SK-N-SH treated with all-trans-retinoic acid at 6 μM for 48 hours (cell line): ENCODE measurements at regions not wholly inside any gene's neighbourhood (a gene's known extent, or its start where the extent isn't known, plus 50 kb on each side); places are given as distances from the start of the nearest gene placed in this dataset.

Experiments
- ATAC-seq: fragments of 200-7000 bp; cut with Tn5 transposase; 3 replicates; pipeline ENCODE4 v1.9.1; 2020; ENCODE audit warnings: mild to moderate bottlenecking, moderate library complexity
- CSDC2 ChIP-seq: fragments of 250-450 bp; sonication (Bioruptor Pico); IDR thresholded peaks from 2 replicates; pipeline ENCODE4 v1.5.0; 2020; ENCODE audit warnings: mild to moderate bottlenecking, moderate library complexity
- ESRRG ChIP-seq: fragments of 250-450 bp; sonication (Bioruptor Pico); IDR thresholded peaks from 2 replicates; pipeline ENCODE4 v1.6.1; 2021; ENCODE audit warnings: mild to moderate bottlenecking
- RARB ChIP-seq: fragments of 250-450 bp; sonication (Bioruptor Pico); IDR thresholded peaks from 2 replicates; pipeline ENCODE4 v1.8.0; 2021; ENCODE audit warnings: mild to moderate bottlenecking, moderate library complexity
- SNAI2 ChIP-seq: fragments of 250-450 bp; sonication (Bioruptor Pico); IDR thresholded peaks from 2 replicates; pipeline ENCODE4 v1.5.0; 2020; ENCODE audit warnings: mild to moderate bottlenecking, moderate library complexity
- TCF4 ChIP-seq: fragments of 250-450 bp; sonication (Bioruptor Pico); IDR thresholded peaks from 2 replicates; pipeline ENCODE4 v1.8.0; 2021; ENCODE audit warnings: mild to moderate bottlenecking, moderate library complexity, borderline replicate concordance
- TOX ChIP-seq: fragments of 250-450 bp; sonication (Bioruptor Pico); IDR thresholded peaks from 2 replicates; pipeline ENCODE4 v1.8.0; 2021; ENCODE audit warnings: mild to moderate bottlenecking, moderate library complexity, borderline replicate concordance
- ZFP30 ChIP-seq: fragments of 450-650 bp; formaldehyde crosslinking; IDR thresholded peaks from 2 replicates; pipeline ENCODE4 v1.5.0; 2022; ENCODE audit warnings: mild to moderate bottlenecking, moderate library complexity
- ZNF70 ChIP-seq: fragments of 450-650 bp; formaldehyde crosslinking; IDR thresholded peaks from 2 replicates; pipeline ENCODE4 v1.5.0; 2020; ENCODE audit warnings: mild to moderate bottlenecking, moderate library complexity
- TF ChIP-seq, protein P1 (sequence below): fragments of 250-450 bp; sonication (Bioruptor Pico); IDR thresholded peaks from 2 replicates; pipeline ENCODE4 v1.5.0; 2020; ENCODE audit warnings: mild to moderate bottlenecking, moderate library complexity
- TF ChIP-seq, protein P2 (sequence below): fragments of 250-450 bp; sonication (Bioruptor Pico); IDR thresholded peaks from 2 replicates; pipeline ENCODE4 v1.5.1; 2021; ENCODE audit warnings: mild to moderate bottlenecking, moderate library complexity
- TF ChIP-seq, protein P3 (sequence below): fragments of 250-450 bp; sonication (Bioruptor Pico); IDR thresholded peaks from 2 replicates; pipeline ENCODE4 v1.8.0; 2020; ENCODE audit warnings: mild to moderate bottlenecking, moderate library complexity, borderline replicate concordance
- TF ChIP-seq, protein P4 (sequence below): fragments of 250-450 bp; sonication (Bioruptor Pico); IDR thresholded peaks from 2 replicates; pipeline ENCODE4 v1.8.0; 2021; ENCODE audit warnings: low read depth, mild to moderate bottlenecking, moderate library complexity, borderline replicate concordance
- TF ChIP-seq, protein P5 (sequence below): fragments of 250-450 bp; sonication (Bioruptor Pico); IDR thresholded peaks from 2 replicates; pipeline ENCODE4 v1.5.1; 2020; ENCODE audit warnings: low read depth, mild to moderate bottlenecking, moderate library complexity

DNA sequence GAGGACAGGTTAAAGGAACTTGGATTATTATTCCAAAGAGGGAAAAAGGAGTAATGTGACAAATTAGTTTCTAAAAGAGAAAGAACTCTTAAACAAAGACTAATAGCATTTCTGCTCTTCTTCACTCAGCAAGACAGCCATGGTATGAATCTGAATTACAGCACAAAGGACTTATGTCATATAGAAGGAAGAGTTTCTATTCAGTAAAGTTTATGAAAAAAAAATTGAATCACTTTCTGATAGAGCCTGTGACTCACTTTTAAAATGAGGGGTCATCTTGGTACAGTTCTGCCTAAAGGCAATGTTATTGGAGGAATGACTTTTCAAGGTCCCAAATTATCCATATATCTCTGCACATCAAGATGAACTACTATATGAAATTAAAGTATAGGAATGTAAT lies 101.7 kb downstream of the DUSP6 start (continued):
- TF ChIP-seq, protein P1, sequence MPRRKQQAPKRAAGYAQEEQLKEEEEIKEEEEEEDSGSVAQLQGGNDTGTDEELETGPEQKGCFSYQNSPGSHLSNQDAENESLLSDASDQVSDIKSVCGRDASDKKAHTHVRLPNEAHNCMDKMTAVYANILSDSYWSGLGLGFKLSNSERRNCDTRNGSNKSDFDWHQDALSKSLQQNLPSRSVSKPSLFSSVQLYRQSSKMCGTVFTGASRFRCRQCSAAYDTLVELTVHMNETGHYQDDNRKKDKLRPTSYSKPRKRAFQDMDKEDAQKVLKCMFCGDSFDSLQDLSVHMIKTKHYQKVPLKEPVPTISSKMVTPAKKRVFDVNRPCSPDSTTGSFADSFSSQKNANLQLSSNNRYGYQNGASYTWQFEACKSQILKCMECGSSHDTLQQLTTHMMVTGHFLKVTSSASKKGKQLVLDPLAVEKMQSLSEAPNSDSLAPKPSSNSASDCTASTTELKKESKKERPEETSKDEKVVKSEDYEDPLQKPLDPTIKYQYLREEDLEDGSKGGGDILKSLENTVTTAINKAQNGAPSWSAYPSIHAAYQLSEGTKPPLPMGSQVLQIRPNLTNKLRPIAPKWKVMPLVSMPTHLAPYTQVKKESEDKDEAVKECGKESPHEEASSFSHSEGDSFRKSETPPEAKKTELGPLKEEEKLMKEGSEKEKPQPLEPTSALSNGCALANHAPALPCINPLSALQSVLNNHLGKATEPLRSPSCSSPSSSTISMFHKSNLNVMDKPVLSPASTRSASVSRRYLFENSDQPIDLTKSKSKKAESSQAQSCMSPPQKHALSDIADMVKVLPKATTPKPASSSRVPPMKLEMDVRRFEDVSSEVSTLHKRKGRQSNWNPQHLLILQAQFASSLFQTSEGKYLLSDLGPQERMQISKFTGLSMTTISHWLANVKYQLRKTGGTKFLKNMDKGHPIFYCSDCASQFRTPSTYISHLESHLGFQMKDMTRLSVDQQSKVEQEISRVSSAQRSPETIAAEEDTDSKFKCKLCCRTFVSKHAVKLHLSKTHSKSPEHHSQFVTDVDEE, result no peak
- TF ChIP-seq TOX (no peak), ZFP30 (CRISPR knock-in tag) (no peak), SNAI2 (CRISPR knock-in tag) (no peak)

DNA sequence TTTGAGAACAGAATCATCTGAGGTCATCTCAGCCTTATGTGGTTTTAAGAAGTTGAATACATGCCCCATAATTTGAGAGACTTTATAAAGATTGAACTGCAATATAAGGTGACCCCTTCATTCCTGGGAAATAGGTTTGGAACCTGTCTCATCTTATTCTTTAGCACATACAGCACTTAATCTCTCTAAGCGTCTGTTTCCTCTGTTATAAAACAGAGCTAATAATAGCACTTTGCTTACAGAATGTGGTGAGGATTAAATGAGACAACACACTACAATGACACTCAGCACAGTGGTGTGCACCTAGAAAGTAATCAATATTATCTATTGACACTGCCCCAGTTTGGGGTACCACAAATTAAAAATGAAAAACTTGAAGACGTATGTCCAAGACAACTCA lies 102.1 kb downstream of the DUSP6 start:
- ATAC-seq, result no peak
- TF ChIP-seq, protein P1, result no peak

DNA sequence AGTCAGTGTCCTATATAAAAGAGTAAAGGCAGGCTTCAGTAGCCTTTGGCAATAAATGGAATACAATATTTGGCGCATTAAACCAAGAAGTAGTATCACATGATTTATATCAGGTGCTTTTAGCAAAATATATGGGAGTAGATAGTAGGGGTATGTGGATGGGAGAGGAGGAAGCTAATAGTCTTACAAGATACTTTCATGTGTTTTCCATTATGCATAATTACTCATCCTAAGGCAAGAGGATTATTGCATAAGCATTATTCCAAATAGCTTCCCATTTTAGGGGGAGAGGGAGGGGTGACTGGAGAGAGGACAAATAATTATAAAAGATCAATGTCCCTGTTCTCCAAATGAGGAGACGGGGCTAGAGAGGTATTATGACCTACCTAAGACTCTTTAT lies 104.3 kb downstream of the DUSP6 start:
- ATAC-seq, result no peak
- TF ChIP-seq, protein P2, sequence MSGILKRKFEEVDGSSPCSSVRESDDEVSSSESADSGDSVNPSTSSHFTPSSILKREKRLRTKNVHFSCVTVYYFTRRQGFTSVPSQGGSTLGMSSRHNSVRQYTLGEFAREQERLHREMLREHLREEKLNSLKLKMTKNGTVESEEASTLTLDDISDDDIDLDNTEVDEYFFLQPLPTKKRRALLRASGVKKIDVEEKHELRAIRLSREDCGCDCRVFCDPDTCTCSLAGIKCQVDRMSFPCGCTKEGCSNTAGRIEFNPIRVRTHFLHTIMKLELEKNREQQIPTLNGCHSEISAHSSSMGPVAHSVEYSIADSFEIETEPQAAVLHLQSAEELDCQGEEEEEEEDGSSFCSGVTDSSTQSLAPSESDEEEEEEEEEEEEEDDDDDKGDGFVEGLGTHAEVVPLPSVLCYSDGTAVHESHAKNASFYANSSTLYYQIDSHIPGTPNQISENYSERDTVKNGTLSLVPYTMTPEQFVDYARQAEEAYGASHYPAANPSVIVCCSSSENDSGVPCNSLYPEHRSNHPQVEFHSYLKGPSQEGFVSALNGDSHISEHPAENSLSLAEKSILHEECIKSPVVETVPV (CRISPR knock-in tag), result no peak
- TF ChIP-seq RARB (no peak), ZNF70 (CRISPR knock-in tag) (no peak), TOX (no peak)
- TF ChIP-seq, protein P3, sequence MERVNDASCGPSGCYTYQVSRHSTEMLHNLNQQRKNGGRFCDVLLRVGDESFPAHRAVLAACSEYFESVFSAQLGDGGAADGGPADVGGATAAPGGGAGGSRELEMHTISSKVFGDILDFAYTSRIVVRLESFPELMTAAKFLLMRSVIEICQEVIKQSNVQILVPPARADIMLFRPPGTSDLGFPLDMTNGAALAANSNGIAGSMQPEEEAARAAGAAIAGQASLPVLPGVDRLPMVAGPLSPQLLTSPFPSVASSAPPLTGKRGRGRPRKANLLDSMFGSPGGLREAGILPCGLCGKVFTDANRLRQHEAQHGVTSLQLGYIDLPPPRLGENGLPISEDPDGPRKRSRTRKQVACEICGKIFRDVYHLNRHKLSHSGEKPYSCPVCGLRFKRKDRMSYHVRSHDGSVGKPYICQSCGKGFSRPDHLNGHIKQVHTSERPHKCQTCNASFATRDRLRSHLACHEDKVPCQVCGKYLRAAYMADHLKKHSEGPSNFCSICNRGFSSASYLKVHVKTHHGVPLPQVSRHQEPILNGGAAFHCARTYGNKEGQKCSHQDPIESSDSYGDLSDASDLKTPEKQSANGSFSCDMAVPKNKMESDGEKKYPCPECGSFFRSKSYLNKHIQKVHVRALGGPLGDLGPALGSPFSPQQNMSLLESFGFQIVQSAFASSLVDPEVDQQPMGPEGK, result no peak
- TF ChIP-seq, all 23 proteins: peak for 0

DNA sequence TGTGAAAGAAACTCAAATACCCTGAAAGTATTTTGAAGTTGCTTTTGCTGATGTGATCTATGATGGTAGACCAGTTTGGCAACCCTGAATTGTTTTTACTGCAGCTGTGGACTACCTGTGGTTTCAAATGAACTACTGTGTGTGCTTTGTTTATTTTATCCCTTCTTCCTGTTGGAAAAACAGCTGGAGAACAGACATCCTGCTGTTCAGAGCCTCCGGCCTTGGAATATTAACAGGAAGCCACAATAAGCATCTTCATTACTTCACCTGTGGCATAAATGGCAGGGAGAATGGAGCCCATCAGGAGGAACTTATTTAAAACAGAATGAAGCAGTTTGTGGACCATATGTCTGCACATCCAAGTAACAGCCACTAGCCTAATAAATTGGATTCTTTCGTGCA lies 104.8 kb downstream of the DUSP6 start:
- no peak for ATAC-seq

More for the DNA sequence above, 104.8 kb downstream of the DUSP6 start:
- no peak for TF ChIP-seq ESRRG (CRISPR knock-in tag)
- TF ChIP-seq, protein P3, result no peak
- peak; percentile 49; the same call in 1 of the 2 replicates for TF ChIP-seq TCF4 (CRISPR knock-in tag)
- TF ChIP-seq, protein P1, result no peak
- TF ChIP-seq, protein P4, sequence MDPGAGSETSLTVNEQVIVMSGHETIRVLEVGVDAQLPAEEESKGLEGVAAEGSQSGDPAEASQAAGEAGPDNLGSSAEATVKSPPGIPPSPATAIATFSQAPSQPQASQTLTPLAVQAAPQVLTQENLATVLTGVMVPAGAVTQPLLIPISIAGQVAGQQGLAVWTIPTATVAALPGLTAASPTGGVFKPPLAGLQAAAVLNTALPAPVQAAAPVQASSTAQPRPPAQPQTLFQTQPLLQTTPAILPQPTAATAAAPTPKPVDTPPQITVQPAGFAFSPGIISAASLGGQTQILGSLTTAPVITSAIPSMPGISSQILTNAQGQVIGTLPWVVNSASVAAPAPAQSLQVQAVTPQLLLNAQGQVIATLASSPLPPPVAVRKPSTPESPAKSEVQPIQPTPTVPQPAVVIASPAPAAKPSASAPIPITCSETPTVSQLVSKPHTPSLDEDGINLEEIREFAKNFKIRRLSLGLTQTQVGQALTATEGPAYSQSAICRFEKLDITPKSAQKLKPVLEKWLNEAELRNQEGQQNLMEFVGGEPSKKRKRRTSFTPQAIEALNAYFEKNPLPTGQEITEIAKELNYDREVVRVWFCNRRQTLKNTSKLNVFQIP, result no peak
- TF ChIP-seq, protein P5, sequence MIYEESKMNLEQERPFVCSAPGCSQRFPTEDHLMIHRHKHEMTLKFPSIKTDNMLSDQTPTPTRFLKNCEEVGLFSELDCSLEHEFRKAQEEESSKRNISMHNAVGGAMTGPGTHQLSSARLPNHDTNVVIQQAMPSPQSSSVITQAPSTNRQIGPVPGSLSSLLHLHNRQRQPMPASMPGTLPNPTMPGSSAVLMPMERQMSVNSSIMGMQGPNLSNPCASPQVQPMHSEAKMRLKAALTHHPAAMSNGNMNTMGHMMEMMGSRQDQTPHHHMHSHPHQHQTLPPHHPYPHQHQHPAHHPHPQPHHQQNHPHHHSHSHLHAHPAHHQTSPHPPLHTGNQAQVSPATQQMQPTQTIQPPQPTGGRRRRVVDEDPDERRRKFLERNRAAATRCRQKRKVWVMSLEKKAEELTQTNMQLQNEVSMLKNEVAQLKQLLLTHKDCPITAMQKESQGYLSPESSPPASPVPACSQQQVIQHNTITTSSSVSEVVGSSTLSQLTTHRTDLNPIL, result no peak
- no peak for TF ChIP-seq CSDC2 (CRISPR knock-in tag)
